Bronchial epithelial cell (primary cell): ENCODE measurements at regions not wholly inside any gene's neighbourhood (a gene's known extent, or its start where the extent isn't known, plus 50 kb on each side); places are given as distances from the start of the nearest gene placed in this dataset.

Experiments
- DNase-seq: peaks from one replicate; pipeline ENCODE4 v3.0.0-alpha.2; 2010; ENCODE audit warnings: low read depth
- FAIRE-seq: peaks from 2 replicates; lab custom pipeline; 2011; peaks lifted over from hg19 to GRCh38; lab: Jason Lieb, UNC
- H3K27me3 ChIP-seq: 2 replicates; pipeline ENCODE4 v1.5.1; 2011; ENCODE audit warnings: low read length; ENCODE audit not compliant: control insufficient read depth, insufficient read depth
- H3K36me3 ChIP-seq: 2 replicates; pipeline ENCODE4 v1.5.1; 2011; ENCODE audit warnings: low read length; ENCODE audit not compliant: control insufficient read depth, insufficient read depth
- H3K4me3 ChIP-seq: 2 replicates; pipeline ENCODE4 v1.5.1; 2011; ENCODE audit warnings: mild to moderate bottlenecking, low read depth, low read length, control low read depth
- CTCF ChIP-seq: IDR thresholded peaks from 2 replicates; pipeline ENCODE4 v1.5.1; 2011; ENCODE audit warnings: mild to moderate bottlenecking, moderate library complexity, low read length, control low read depth, inconsistent platforms; ENCODE audit not compliant: insufficient read depth, severe bottlenecking

- FAIRE-seq (no peak), DNase-seq (no peak)
- Histone ChIP-seq H3K36me3 (no peaks in the 10 kb centered on the region), H3K27me3 (no peaks in the 10 kb centered on the region), H3K4me3 (no peak overlapping the region)
- TF ChIP-seq CTCF: no peak
Measured at GRCh38 chr2:6358985-6359384, 506.7 kb downstream of the CMPK2 start.

GRCh38 chr2:6359964-6360363, 505.7 kb downstream of the CMPK2 start:
- Histone ChIP-seq H3K27me3 (no peaks in the 10 kb centered on the region), H3K36me3 (no peaks in the 10 kb centered on the region), H3K4me3 (no peak overlapping the region)
- DNase-seq: no peak
- no peak for TF ChIP-seq CTCF
- no peak for FAIRE-seq

- FAIRE-seq (no peak), DNase-seq (no peak)
- no peak overlapping the region for H3K4me3 ChIP-seq
- no peaks in the 10 kb centered on the region for H3K27me3 ChIP-seq
- H3K36me3 ChIP-seq: no peaks in the 10 kb centered on the region
- no peak for TF ChIP-seq CTCF
Measured at GRCh38 chr2:6362671-6363450, 502.8 kb downstream of the CMPK2 start.

GRCh38 chr2:6368281-6368680, 497.4 kb downstream of the CMPK2 start:
- H3K4me3 ChIP-seq: no peak overlapping the region
- FAIRE-seq (no peak), DNase-seq (no peak)
- H3K36me3 ChIP-seq: no peaks in the 10 kb centered on the region
- no peak for TF ChIP-seq CTCF
- H3K27me3 ChIP-seq: no peaks in the 10 kb centered on the region

- Histone ChIP-seq H3K36me3 (no peaks in the 10 kb centered on the region), H3K27me3 (no peaks in the 10 kb centered on the region), H3K4me3 (no peak overlapping the region)
- TF ChIP-seq CTCF: no peak
- DNase-seq: no peak
- no peak for FAIRE-seq
Measured at GRCh38 chr2:6369266-6369665, 496.4 kb downstream of the CMPK2 start.
